ENCODE measurements at regions not wholly inside any gene's neighbourhood (a gene's known extent, or its start where the extent isn't known, plus 50 kb on each side); places are given as distances from the start of the nearest gene placed in this dataset.

DNA sequence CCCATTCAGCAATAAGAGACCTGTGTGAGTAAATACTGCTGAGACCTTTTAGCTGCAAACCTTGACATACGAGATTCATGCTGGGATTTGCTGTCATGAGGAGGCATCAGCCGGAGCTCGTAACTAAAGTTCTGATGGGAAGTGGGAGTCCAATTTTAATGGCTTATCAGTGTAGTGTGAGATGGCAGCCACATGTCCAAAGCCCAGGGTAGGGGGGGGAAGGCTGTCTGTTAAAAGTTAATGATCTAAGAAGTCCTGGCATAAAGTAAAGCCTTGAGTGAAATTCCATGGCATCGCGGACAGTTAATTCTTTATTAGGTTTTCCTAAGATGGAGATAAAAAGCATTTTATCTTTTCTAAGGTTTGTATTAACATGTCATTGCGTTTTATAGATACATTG is 240.0 kb downstream of the AACS start:
- TF ChIP-seq POLR2A (IDR thresholded peaks at IDR 0.05), result no peak
- peak; percentile 57 for TF ChIP-seq POLR2AphosphoS5 (IDR thresholded peaks at IDR 0.05)

Measured in prostate gland (tissue), 1 donor.